ENCODE measurements at regions not wholly inside any gene's neighbourhood (a gene's known extent, or its start where the extent isn't known, plus 50 kb on each side); places are given as distances from the start of the nearest gene placed in this dataset.
"Not testable (repeated sequence)": the region's sequence is repeated elsewhere in the genome, so short reads cannot be mapped to it uniquely, and the experiment has no call there.

GRCh38 chr1:224558904-224559303, 57.2 kb upstream of the CNIH3 start:
- no peak for DNase-seq (ENCODE audit: low spot score)
- H3K4me3 ChIP-seq = no peak overlapping the region
- no peak for TF ChIP-seq CTCF (IDR thresholded peaks at IDR 0.05)
- no peak overlapping the region for H3K27ac ChIP-seq

GRCh38 chr1:224559981-224560728, 56.0 kb upstream of the CNIH3 start:
- TF ChIP-seq CTCF (IDR thresholded peaks at IDR 0.05) = no peak
- no peak overlapping the region for H3K4me3 ChIP-seq
- H3K27ac ChIP-seq = no peak overlapping the region
- DNase-seq (ENCODE audit: low spot score) = no peak

GRCh38 chr1:224562881-224563280, 53.2 kb upstream of the CNIH3 start:
- H3K27ac ChIP-seq; H3K4me3 ChIP-seq; DNase-seq (ENCODE audit: low spot score): not testable (repeated sequence)

GRCh38 chr1:224563666-224564065, 52.5 kb upstream of the CNIH3 start:
- H3K4me3 ChIP-seq = no peak overlapping the region
- no peak overlapping the region for H3K27ac ChIP-seq
- DNase-seq (ENCODE audit: low spot score) = no peak
- no peak for TF ChIP-seq CTCF (IDR thresholded peaks at IDR 0.05)

GRCh38 chr1:224564454-224565084, 51.5 kb upstream of the CNIH3 start:
- H3K27ac ChIP-seq = no peak overlapping the region
- DNase-seq (ENCODE audit: low spot score) = no peak

GRCh38 chr1:224565186-224565585, 50.9 kb upstream of the CNIH3 start:
- no peak for DNase-seq (ENCODE audit: low spot score)
- Histone ChIP-seq H3K4me3 (no peak overlapping the region), H3K27ac (no peak overlapping the region)
- no peak for TF ChIP-seq CTCF (IDR thresholded peaks at IDR 0.05)

More at GRCh38 chr1:224564454-224565084, 51.5 kb upstream of the CNIH3 start:
- no peak for TF ChIP-seq CTCF (IDR thresholded peaks at IDR 0.05)
- H3K4me3 ChIP-seq = no peak overlapping the region

GRCh38 chr1:224565611-224566406, 50.3 kb upstream of the CNIH3 start:
- H3K27ac ChIP-seq = no peak overlapping the region
- DNase-seq (ENCODE audit: low spot score) = no peak
- H3K4me3 ChIP-seq = no peak overlapping the region
- TF ChIP-seq CTCF (IDR thresholded peaks at IDR 0.05) = no peak
